Suprapubic skin (tissue), 4 donors: ENCODE measurements at regions not wholly inside any gene's neighbourhood (a gene's known extent, or its start where the extent isn't known, plus 50 kb on each side); places are given as distances from the start of the nearest gene placed in this dataset.

ENCODE experiments used
- DNase-seq, 2 donors: peaks; one replicate each; pipeline ENCODE4 v3.0.0-alpha.2; 2019; ENCODE audit warnings: low spot score in 2 of 2
- H3K27ac ChIP-seq: fragments of 200-600 bp; sonication (generic); one replicate; pipeline ENCODE4 v1.5.1; 2019
- H3K27me3 ChIP-seq: fragments of 200-600 bp; sonication (generic); one replicate; pipeline ENCODE4 v1.5.1; 2019
- H3K36me3 ChIP-seq: fragments of 200-600 bp; sonication (generic); one replicate; pipeline ENCODE4 v1.5.1; 2019
- H3K4me1 ChIP-seq: fragments of 200-600 bp; sonication (generic); one replicate; pipeline ENCODE4 v1.5.1; 2019
- H3K4me3 ChIP-seq: fragments of 200-600 bp; sonication (generic); one replicate; pipeline ENCODE4 v1.5.1; 2019; ENCODE audit warnings: mild to moderate bottlenecking
- H3K9me3 ChIP-seq: fragments of 200-600 bp; sonication (generic); one replicate; pipeline ENCODE4 v1.5.1; 2019
- EP300 ChIP-seq: sonication (generic); formaldehyde crosslinking; IDR thresholded peaks from one replicate; pipeline ENCODE4 v1.6.1; 2017; ENCODE audit warnings: antibody characterized with exemption
- POLR2A ChIP-seq, 2 donors: fragments of 450-650 bp; IDR thresholded peaks; one replicate each; pipeline ENCODE4 v1.6.1; 2017; ENCODE audit warnings: antibody characterized with exemption in 2 of 2, mild to moderate bottlenecking in 2 of 2, moderate library complexity in 2 of 2
- POLR2AphosphoS5 ChIP-seq, 3 donors: sonication (generic); formaldehyde crosslinking; IDR thresholded peaks; one replicate each; pipeline ENCODE4 v1.6.1; 2017; ENCODE audit warnings: antibody characterized with exemption in 3 of 3
- WGBS: methylation state at CpG from one replicate; pipeline ENCODE4 v1.1.5; 2018; 5-methylcytosine and 5-hydroxymethylcytosine counted together
- TF ChIP-seq, protein P1 (sequence below), 2 donors: fragments of 200-600 bp in 1 of 2; fragments of 450-650 bp in 1 of 2; sonication (generic) in 1 of 2; IDR thresholded peaks; one replicate each; pipeline ENCODE4 v1.5.1; 2016 to 2019; ENCODE audit warnings: antibody characterized with exemption in 2 of 2, mild to moderate bottlenecking in 1 of 2, moderate library complexity in 1 of 2

DNA sequence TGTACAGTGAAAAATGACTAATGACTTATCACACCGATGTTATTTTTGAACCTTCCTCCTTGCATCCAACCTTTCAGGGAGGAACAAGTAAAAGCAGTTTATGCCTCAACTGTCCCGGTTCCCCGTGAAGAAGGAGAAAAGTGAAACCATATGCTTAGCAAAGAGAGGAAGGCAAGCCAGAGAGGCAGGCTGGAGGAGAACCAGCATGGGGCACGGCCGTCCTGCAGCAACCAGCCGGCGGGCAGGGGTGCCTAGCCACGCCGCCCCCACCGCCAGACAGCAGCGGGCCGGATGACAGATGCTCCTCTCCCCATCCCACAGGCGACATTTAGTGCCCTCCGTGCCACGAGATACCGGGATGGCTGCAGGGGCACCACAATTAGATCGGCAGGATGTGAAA is 421.4 kb upstream of the MGMT start:
- TF ChIP-seq POLR2A (IDR thresholded peaks at IDR 0.05) (no peak), EP300 (no peak), POLR2AphosphoS5 (IDR thresholded peaks at IDR 0.05) (no peak)
- TF ChIP-seq, protein P1, sequence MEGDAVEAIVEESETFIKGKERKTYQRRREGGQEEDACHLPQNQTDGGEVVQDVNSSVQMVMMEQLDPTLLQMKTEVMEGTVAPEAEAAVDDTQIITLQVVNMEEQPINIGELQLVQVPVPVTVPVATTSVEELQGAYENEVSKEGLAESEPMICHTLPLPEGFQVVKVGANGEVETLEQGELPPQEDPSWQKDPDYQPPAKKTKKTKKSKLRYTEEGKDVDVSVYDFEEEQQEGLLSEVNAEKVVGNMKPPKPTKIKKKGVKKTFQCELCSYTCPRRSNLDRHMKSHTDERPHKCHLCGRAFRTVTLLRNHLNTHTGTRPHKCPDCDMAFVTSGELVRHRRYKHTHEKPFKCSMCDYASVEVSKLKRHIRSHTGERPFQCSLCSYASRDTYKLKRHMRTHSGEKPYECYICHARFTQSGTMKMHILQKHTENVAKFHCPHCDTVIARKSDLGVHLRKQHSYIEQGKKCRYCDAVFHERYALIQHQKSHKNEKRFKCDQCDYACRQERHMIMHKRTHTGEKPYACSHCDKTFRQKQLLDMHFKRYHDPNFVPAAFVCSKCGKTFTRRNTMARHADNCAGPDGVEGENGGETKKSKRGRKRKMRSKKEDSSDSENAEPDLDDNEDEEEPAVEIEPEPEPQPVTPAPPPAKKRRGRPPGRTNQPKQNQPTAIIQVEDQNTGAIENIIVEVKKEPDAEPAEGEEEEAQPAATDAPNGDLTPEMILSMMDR (IDR thresholded peaks at IDR 0.05) = no peak
- Histone ChIP-seq H3K4me1 (peaks cover 5% of the 10 kb centered on the region), H3K27me3 (peaks cover 12% of the 10 kb centered on the region), H3K36me3 (no peaks in the 10 kb centered on the region), H3K27ac (no peak overlapping the region), H3K9me3 (no peaks in the 10 kb centered on the region), H3K4me3 (no peak overlapping the region)
- 71% methylated on average over 17 of the region's 17 CpGs for WGBS
- DNase-seq = no peak

- Histone ChIP-seq H3K27me3 (peaks cover 12% of the 10 kb centered on the region), H3K9me3 (no peaks in the 10 kb centered on the region), H3K27ac (no peak overlapping the region), H3K4me3 (no peak overlapping the region), H3K36me3 (no peaks in the 10 kb centered on the region), H3K4me1 (peaks cover 5% of the 10 kb centered on the region)
- TF ChIP-seq POLR2AphosphoS5 (IDR thresholded peaks at IDR 0.05) = no peak
- TF ChIP-seq, protein P1 (IDR thresholded peaks at IDR 0.05) = no peak
- TF ChIP-seq POLR2A (IDR thresholded peaks at IDR 0.05) = no peak
- TF ChIP-seq EP300 = no peak
- 78% methylated on average over 28 of the region's 28 CpGs for WGBS
- DNase-seq = no peak
Observed at GRCh38 chr10:129046065-129046681, 420.9 kb upstream of the MGMT start.

GRCh38 chr10:129046962-129047361 is 420.1 kb upstream of the MGMT start:
- peaks cover 12% of the 10 kb centered on the region for H3K27me3 ChIP-seq
- DNase-seq = no peak
- peaks cover 5% of the 10 kb centered on the region for H3K4me1 ChIP-seq
- TF ChIP-seq EP300 = no peak
- TF ChIP-seq POLR2A (IDR thresholded peaks at IDR 0.05) = no peak
- H3K27ac ChIP-seq = no peak overlapping the region
- H3K9me3 ChIP-seq = no peaks in the 10 kb centered on the region
- H3K36me3 ChIP-seq = no peaks in the 10 kb centered on the region
- H3K4me3 ChIP-seq = no peak overlapping the region
- 80% methylated on average over 5 of the region's 5 CpGs for WGBS

- peaks cover 12% of the 10 kb centered on the region for H3K27me3 ChIP-seq
- TF ChIP-seq, protein P1 (IDR thresholded peaks at IDR 0.05) = no peak
- TF ChIP-seq EP300 (no peak), POLR2A (IDR thresholded peaks at IDR 0.05) (no peak), POLR2AphosphoS5 (IDR thresholded peaks at IDR 0.05) (no peak)
- no peak for DNase-seq
- H3K4me3 ChIP-seq = no peak overlapping the region
- H3K9me3 ChIP-seq = no peaks in the 10 kb centered on the region
- 89% methylated on average over 3 of the region's 3 CpGs for WGBS
- peaks cover 5% of the 10 kb centered on the region for H3K4me1 ChIP-seq
- H3K27ac ChIP-seq = no peak overlapping the region
- no peaks in the 10 kb centered on the region for H3K36me3 ChIP-seq
Observed at GRCh38 chr10:129047600-129047999, 419.4 kb upstream of the MGMT start.

DNA sequence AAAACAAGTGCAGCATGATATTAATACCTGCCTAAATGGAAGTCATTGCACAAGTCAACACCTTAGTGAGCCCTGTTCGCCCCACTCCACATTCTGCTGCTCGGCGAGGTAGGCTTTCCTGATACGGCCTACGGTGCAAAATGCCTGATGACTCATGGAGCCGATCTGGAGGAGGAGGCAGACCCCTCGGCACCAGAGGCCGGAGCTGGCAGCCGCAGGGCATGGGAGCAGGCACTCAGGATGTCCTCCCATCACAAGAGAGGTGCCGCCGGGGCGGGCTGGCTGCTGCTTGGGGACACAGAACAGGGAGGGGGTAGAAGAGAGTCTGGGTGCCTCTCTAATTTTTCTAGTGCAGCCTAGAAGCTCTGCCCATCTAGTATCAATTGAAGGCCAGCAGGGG is 418.5 kb upstream of the MGMT start:
- H3K9me3 ChIP-seq = no peaks in the 10 kb centered on the region
- H3K4me1 ChIP-seq = peaks cover 2% of the 10 kb centered on the region
- H3K27ac ChIP-seq = no peak overlapping the region
- H3K36me3 ChIP-seq = no peaks in the 10 kb centered on the region
- TF ChIP-seq POLR2AphosphoS5 (IDR thresholded peaks at IDR 0.05) = no peak
- TF ChIP-seq, protein P1 (IDR thresholded peaks at IDR 0.05) = no peak
- TF ChIP-seq POLR2A (IDR thresholded peaks at IDR 0.05) = no peak
- TF ChIP-seq EP300 = no peak
- peaks cover 12% of the 10 kb centered on the region for H3K27me3 ChIP-seq
- H3K4me3 ChIP-seq = no peak overlapping the region
- WGBS = 66% methylated on average over 9 of the region's 12 CpGs
- DNase-seq = no peak

GRCh38 chr10:129049501-129049900 is 417.5 kb upstream of the MGMT start:
- no peak overlapping the region for H3K27ac ChIP-seq
- H3K27me3 ChIP-seq = peaks cover 9% of the 10 kb centered on the region
- no peak for TF ChIP-seq POLR2AphosphoS5 (IDR thresholded peaks at IDR 0.05)
- no peak for TF ChIP-seq EP300
- TF ChIP-seq, protein P1 (IDR thresholded peaks at IDR 0.05) = no peak
- no peak for TF ChIP-seq POLR2A (IDR thresholded peaks at IDR 0.05)
- WGBS = 84% methylated on average over 7 of the region's 7 CpGs
- peaks cover 2% of the 10 kb centered on the region for H3K4me1 ChIP-seq
- no peak for DNase-seq
- no peaks in the 10 kb centered on the region for H3K36me3 ChIP-seq
- no peaks in the 10 kb centered on the region for H3K9me3 ChIP-seq
- no peak overlapping the region for H3K4me3 ChIP-seq
